Epithelial cell of esophagus (primary cell): ENCODE measurements at regions not wholly inside any gene's neighbourhood (a gene's known extent, or its start where the extent isn't known, plus 50 kb on each side); places are given as distances from the start of the nearest gene placed in this dataset.
A peak's percentile ranks its signal among the peaks of the same experiment; 100 is the strongest.

Source experiments
- DNase-seq: peaks from one replicate; pipeline ENCODE4 v3.0.0; 2010; ENCODE audit warnings: low read depth
- H3K4me3 ChIP-seq: 2 replicates; pipeline ENCODE4 v1.5.1; 2011; ENCODE audit warnings: mild to moderate bottlenecking, low read length, control low read depth
- CTCF ChIP-seq: IDR thresholded peaks from 2 replicates; pipeline ENCODE4 v1.5.1; 2011; ENCODE audit warnings: low read depth, mild to moderate bottlenecking, low read length, control low read depth, inconsistent platforms; ENCODE audit not compliant: insufficient read depth; ENCODE audit errors: missing control alignments

GRCh38 chr2:196257086-196257485 is 85.7 kb upstream of the STK17B start:
- no peak for TF ChIP-seq CTCF
- DNase-seq = no peak
- no peak overlapping the region for H3K4me3 ChIP-seq

GRCh38 chr2:196258407-196258806 is 87.0 kb upstream of the STK17B start:
- no peak for TF ChIP-seq CTCF
- no peak for DNase-seq
- no peak overlapping the region for H3K4me3 ChIP-seq

- H3K4me3 ChIP-seq = no peak overlapping the region
- no peak for TF ChIP-seq CTCF
- peak; percentile 89 for DNase-seq
These were observed 88.4 kb upstream of the STK17B start for GRCh38 chr2:196259507-196260481.

GRCh38 chr2:196260546-196260945 is 89.2 kb upstream of the STK17B start:
- DNase-seq = no peak
- no peak for TF ChIP-seq CTCF
- H3K4me3 ChIP-seq = no peak overlapping the region

GRCh38 chr2:196262606-196263005 is 91.2 kb upstream of the STK17B start:
- DNase-seq = no peak
- no peak overlapping the region for H3K4me3 ChIP-seq
- TF ChIP-seq CTCF = no peak

GRCh38 chr2:196263181-196263747 is 91.9 kb upstream of the STK17B start:
- DNase-seq = peak; percentile 92
- H3K4me3 ChIP-seq = no peak overlapping the region

More at GRCh38 chr2:196263181-196263747, 91.9 kb upstream of the STK17B start:
- TF ChIP-seq CTCF = no peak
